ENCODE measurements at regions not wholly inside any gene's neighbourhood (a gene's known extent, or its start where the extent isn't known, plus 50 kb on each side); places are given as distances from the start of the nearest gene placed in this dataset.

- Histone ChIP-seq H3K4me3 (replicated peaks in 1 of 3; ENCODE audit: low read depth in 2 of 3, low read length in 3 of 3) (no peak overlapping the region), H3K36me3 (replicated peaks in 1 of 2; ENCODE audit: control insufficient read depth in 1 of 2, insufficient read depth in 2 of 2, low read length in 2 of 2) (no peaks in the 10 kb centered on the region), H3K79me2 (ENCODE audit: insufficient read depth, low read length) (no peaks in the 10 kb centered on the region), H3K4me1 (ENCODE audit: control insufficient read depth in 1 of 2, insufficient read depth in 2 of 2, low read length in 2 of 2) (no peaks in the 10 kb centered on the region), H3K9me3 (replicated peaks in 1 of 2; ENCODE audit: control insufficient read depth in 1 of 2, insufficient read depth in 1 of 2, low read length in 2 of 2) (peaks cover 8 to 9% of the 10 kb centered on the region in 2 donors), H3K27me3 (ENCODE audit: control insufficient read depth in 2 of 2, insufficient read depth in 2 of 2, low read length in 2 of 2) (no peaks in the 10 kb centered on the region), H3K27ac (ENCODE audit: low read depth in 1 of 2, low read length in 2 of 2) (no peak overlapping the region), H4K20me1 (ENCODE audit: insufficient read depth, low read length) (no peaks in the 10 kb centered on the region), H3K9ac (ENCODE audit: insufficient read depth, low read length, poor library complexity, severe bottlenecking) (no peak overlapping the region), H3K4me2 (replicated peaks; ENCODE audit: extremely low read depth, low read length, poor library complexity, severe bottlenecking) (no peak overlapping the region), H2AFZ (ENCODE audit: insufficient read depth, low read depth, low read length, poor library complexity, severe bottlenecking) (no peak overlapping the region)
- Mint-ChIP-seq H3K27me3 (ENCODE audit: low read depth in 3 of 3) (peaks cover 2 to 8% (median 5%) of the 10 kb centered on the region in 3 donors), H3K4me1 (no peaks in the 10 kb centered on the region), H3K9me3 (peaks cover 2 to 10% (median 7%) of the 10 kb centered on the region in 7 donors), H3K27ac (no peak overlapping the region), H3K36me3 (no peaks in the 10 kb centered on the region), H3K4me3 (no peak overlapping the region)
- DNase-seq, result no peak
- TF ChIP-seq CTCF (IDR thresholded peaks at IDR 0.05), result no peak
- intact Hi-C loops (cut with micrococcal nuclease), result no loop called here
- no CpG with 5 or more reads among the region's 3 CpGs for WGBS (ENCODE audit: insufficient coverage)
Measured at GRCh38 chr6:79810871-79811270, 136.5 kb downstream of the ELOVL4 start.

- intact Hi-C loops (cut with micrococcal nuclease), result no loop called here
- H3K4me2 ChIP-seq (replicated peaks; ENCODE audit: extremely low read depth, low read length, poor library complexity, severe bottlenecking), result no peak overlapping the region
- H3K79me2 ChIP-seq (ENCODE audit: insufficient read depth, low read length), result no peaks in the 10 kb centered on the region
- H2AFZ ChIP-seq (ENCODE audit: insufficient read depth, low read depth, low read length, poor library complexity, severe bottlenecking), result no peak overlapping the region
- no peak for TF ChIP-seq CTCF (IDR thresholded peaks at IDR 0.05)
- no peak overlapping the region for H3K4me3 ChIP-seq (replicated peaks in 1 of 3; ENCODE audit: low read depth in 2 of 3, low read length in 3 of 3)
- no peak overlapping the region for H3K27ac Mint-ChIP-seq
- no peaks in the 10 kb centered on the region for H3K36me3 Mint-ChIP-seq
- peaks cover 8 to 9% of the 10 kb centered on the region in 2 donors for H3K9me3 ChIP-seq (replicated peaks in 1 of 2; ENCODE audit: control insufficient read depth in 1 of 2, insufficient read depth in 1 of 2, low read length in 2 of 2)
- no peaks in the 10 kb centered on the region for H3K36me3 ChIP-seq (replicated peaks in 1 of 2; ENCODE audit: control insufficient read depth in 1 of 2, insufficient read depth in 2 of 2, low read length in 2 of 2)
- H3K4me1 ChIP-seq (ENCODE audit: control insufficient read depth in 1 of 2, insufficient read depth in 2 of 2, low read length in 2 of 2), result no peaks in the 10 kb centered on the region
- H3K9ac ChIP-seq (ENCODE audit: insufficient read depth, low read length, poor library complexity, severe bottlenecking), result no peak overlapping the region
- no peaks in the 10 kb centered on the region for H4K20me1 ChIP-seq (ENCODE audit: insufficient read depth, low read length)
- no peak overlapping the region for H3K27ac ChIP-seq (ENCODE audit: low read depth in 1 of 2, low read length in 2 of 2)
- peaks cover 2 to 8% (median 5%) of the 10 kb centered on the region in 3 donors for H3K27me3 Mint-ChIP-seq (ENCODE audit: low read depth in 3 of 3)
- no peak overlapping the region for H3K4me3 Mint-ChIP-seq
- no peak for DNase-seq
- WGBS (ENCODE audit: insufficient coverage), result 83% methylated on average over 9 of the region's 10 CpGs
- H3K9me3 Mint-ChIP-seq, result peaks cover 2 to 12% (median 7%) of the 10 kb centered on the region in 7 donors
- H3K4me1 Mint-ChIP-seq, result no peaks in the 10 kb centered on the region
- no peaks in the 10 kb centered on the region for H3K27me3 ChIP-seq (ENCODE audit: control insufficient read depth in 2 of 2, insufficient read depth in 2 of 2, low read length in 2 of 2)
Measured at GRCh38 chr6:79810185-79810705, 137.1 kb downstream of the ELOVL4 start.

All from CD14-positive monocyte (primary cell).